ENCODE measurements at regions not wholly inside any gene's neighbourhood (a gene's known extent, or its start where the extent isn't known, plus 50 kb on each side); places are given as distances from the start of the nearest gene placed in this dataset.

GRCh38 chr12:73235387-73235786 lies 963.2 kb downstream of the TRHDE start:
- H3K4me3 ChIP-seq (ENCODE audit: low read depth, low read length): no peak overlapping the region
- H3K27me3 ChIP-seq (ENCODE audit: control insufficient read depth, insufficient read depth, low read length): no peaks in the 10 kb centered on the region
- DNase-seq (ENCODE audit: low read depth, low spot score): no peak
- CTCF ChIA-PET: no interaction called here
- no peak for TF ChIP-seq CTCF (IDR thresholded peaks at IDR 0.05; ENCODE audit: low read depth, low read length)
- peaks cover 30% of the 10 kb centered on the region for H3K9me3 ChIP-seq (ENCODE audit: control insufficient read depth, insufficient read depth, low read length)
- no peak overlapping the region for H3K27ac ChIP-seq (ENCODE audit: low read depth, low read length)
- POLR2A ChIA-PET: no interaction called here

GRCh38 chr12:73240110-73240509 lies 967.9 kb downstream of the TRHDE start:
- Histone ChIP-seq H3K4me3 (ENCODE audit: low read depth, low read length) (no peak overlapping the region), H3K27me3 (ENCODE audit: control insufficient read depth, insufficient read depth, low read length) (no peaks in the 10 kb centered on the region), H3K27ac (ENCODE audit: low read depth, low read length) (no peak overlapping the region), H3K9me3 (ENCODE audit: control insufficient read depth, insufficient read depth, low read length) (peaks cover 8% of the 10 kb centered on the region)
- no peak for DNase-seq (ENCODE audit: low read depth, low spot score)
- TF ChIP-seq CTCF (IDR thresholded peaks at IDR 0.05; ENCODE audit: low read depth, low read length): no peak
- CTCF ChIA-PET: no interaction called here
- POLR2A ChIA-PET: no interaction called here

GRCh38 chr12:73262788-73263381 lies 990.7 kb downstream of the TRHDE start:
- DNase-seq (ENCODE audit: low read depth, low spot score): no peak
- H3K27me3 ChIP-seq (ENCODE audit: control insufficient read depth, insufficient read depth, low read length): no peaks in the 10 kb centered on the region
- H3K4me3 ChIP-seq (ENCODE audit: low read depth, low read length): no peak overlapping the region
- POLR2A ChIA-PET: no interaction called here
- no peak overlapping the region for H3K27ac ChIP-seq (ENCODE audit: low read depth, low read length)
- H3K9me3 ChIP-seq (ENCODE audit: control insufficient read depth, insufficient read depth, low read length): peaks cover 12% of the 10 kb centered on the region; the same call in 1 of the 2 replicates
- CTCF ChIA-PET: no interaction called here
- TF ChIP-seq CTCF (IDR thresholded peaks at IDR 0.05; ENCODE audit: low read depth, low read length): no peak

DNA sequence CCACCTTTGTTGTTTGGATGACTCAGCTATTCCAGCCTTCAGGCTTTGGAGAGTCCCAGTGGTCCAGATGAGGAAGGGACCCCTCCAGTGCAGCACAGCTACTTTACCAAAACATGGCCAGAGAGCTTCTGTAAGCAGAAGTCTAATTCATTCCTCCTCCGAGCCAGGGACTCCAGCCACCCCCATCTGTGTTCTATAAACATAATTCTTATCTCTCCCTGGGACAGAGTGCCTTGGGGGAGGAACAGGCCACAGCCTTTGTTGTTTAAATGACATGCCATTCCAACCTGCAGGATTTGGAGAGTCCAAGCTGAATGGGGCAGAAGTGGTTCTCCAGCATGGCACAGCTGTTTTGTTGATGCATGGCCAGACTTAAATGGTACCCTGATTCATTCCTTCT lies 994.0 kb downstream of the TRHDE start:
- Histone ChIP-seq H3K27ac (ENCODE audit: low read depth, low read length) (no peak overlapping the region), H3K4me3 (ENCODE audit: low read depth, low read length) (no peak overlapping the region), H3K9me3 (ENCODE audit: control insufficient read depth, insufficient read depth, low read length) (peaks cover 12% of the 10 kb centered on the region; the same call in 1 of the 2 replicates), H3K27me3 (ENCODE audit: control insufficient read depth, insufficient read depth, low read length) (no peaks in the 10 kb centered on the region)
- POLR2A ChIA-PET: no interaction called here
- CTCF ChIA-PET: no interaction called here
- DNase-seq (ENCODE audit: low read depth, low spot score): no peak
- no peak for TF ChIP-seq CTCF (IDR thresholded peaks at IDR 0.05; ENCODE audit: low read depth, low read length)

DNA sequence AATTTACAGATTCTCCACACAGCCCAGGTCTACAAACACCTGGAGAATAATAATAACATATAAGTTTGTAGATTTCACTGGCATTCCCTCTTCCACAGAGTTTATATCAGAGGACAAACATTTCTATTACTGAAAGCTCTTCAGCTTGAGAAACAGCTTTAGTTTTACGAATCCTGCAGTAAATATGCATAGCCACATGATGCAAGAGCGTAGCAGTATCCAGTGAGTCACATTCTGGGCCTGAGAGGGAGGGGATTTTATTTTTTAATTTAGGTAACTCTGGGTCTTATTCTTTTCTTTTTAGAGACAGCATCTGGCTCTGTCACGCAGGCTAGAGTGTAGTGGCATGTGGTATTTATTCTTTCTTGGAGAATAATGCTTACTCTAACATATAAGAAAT lies 1002.8 kb downstream of the TRHDE start:
- DNase-seq (ENCODE audit: low read depth, low spot score): no peak
- no peak for TF ChIP-seq CTCF (IDR thresholded peaks at IDR 0.05; ENCODE audit: low read depth, low read length)
- Histone ChIP-seq H3K9me3 (ENCODE audit: control insufficient read depth, insufficient read depth, low read length) (no peaks in the 10 kb centered on the region), H3K4me3 (ENCODE audit: low read depth, low read length) (no peak overlapping the region), H3K27ac (ENCODE audit: low read depth, low read length) (no peak overlapping the region), H3K27me3 (ENCODE audit: control insufficient read depth, insufficient read depth, low read length) (no peaks in the 10 kb centered on the region)
- ChIA-PET POLR2A (no interaction called here), CTCF (no interaction called here)

All from AG04450 (cell line).